ENCODE measurements at regions not wholly inside any gene's neighbourhood (a gene's known extent, or its start where the extent isn't known, plus 50 kb on each side); places are given as distances from the start of the nearest gene placed in this dataset.

DNA sequence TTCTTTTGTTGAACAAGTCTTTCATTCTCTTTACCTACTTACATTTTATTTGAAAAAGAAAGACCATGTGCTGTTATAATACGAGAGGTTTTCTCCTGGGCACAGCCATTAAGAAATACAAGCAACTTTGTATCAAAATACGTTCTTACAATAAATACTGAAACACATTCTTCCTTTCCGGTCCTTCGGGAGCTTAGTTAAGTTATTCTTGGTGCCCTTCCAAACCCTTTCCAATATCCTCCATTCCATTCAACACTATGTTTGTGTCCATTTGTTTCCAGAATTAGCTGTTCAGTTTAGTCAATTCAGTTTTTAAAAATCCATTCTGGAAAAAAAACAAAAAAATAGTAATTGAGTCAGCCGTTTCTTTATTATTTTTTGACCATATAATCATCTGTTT, 746.8 kb upstream of the SLC10A2 start (continued):
- no peak for TF ChIP-seq ZNF48 (tag by site-specific recombination; IDR thresholded peaks at IDR 0.05)

DNA sequence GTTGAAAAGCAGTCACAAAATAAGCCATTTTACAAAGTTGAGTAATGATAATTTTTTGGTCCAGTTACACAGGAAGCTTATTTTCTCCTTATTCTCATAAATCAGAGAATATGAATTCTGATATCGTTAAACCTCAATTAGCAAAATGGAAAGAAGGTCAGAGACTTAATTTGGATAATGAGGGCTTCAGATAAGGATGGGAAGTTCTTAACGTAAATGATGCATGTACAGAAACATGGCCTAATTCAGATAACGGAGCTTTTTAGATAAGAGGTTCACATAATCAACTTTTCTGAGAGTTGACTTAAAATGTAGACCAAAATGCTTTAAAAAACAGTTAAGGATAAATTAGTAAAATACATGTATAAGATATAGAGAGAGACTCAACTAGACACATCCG, 746.3 kb upstream of the SLC10A2 start:
- Histone ChIP-seq H3K36me3 (ENCODE audit: control insufficient read depth in 2 of 2, insufficient read depth in 1 of 2, low read length in 2 of 2) (no peaks in the 10 kb centered on the region), H3K27ac (ENCODE audit: extremely low read depth, low read depth, low read length) (no peak overlapping the region), H3K4me3 (ENCODE audit: low read depth, low read length) (no peak overlapping the region), H3K4me1 (ENCODE audit: control insufficient read depth, insufficient read depth, low read length) (no peaks in the 10 kb centered on the region), H3K9me3 (ENCODE audit: control insufficient read depth, insufficient read depth, low read depth, low read length) (no peaks in the 10 kb centered on the region)
- ChIA-PET CTCF (interaction anchor here (0.7 kb wide), 1 partner anchor 728 kb away, joined by 3 read pairs; no protein-coding TSS in a partner anchor), POLR2A (no interaction called here)
- no peak for TF ChIP-seq ZFP3 (tag by site-specific recombination; IDR thresholded peaks at IDR 0.05; ENCODE audit: low read depth)
- TF ChIP-seq ZNF394 (tag by site-specific recombination; IDR thresholded peaks at IDR 0.05; ENCODE audit: borderline replicate concordance) = no peak
- no peak for TF ChIP-seq ZNF529 (tag by site-specific recombination; IDR thresholded peaks at IDR 0.05; ENCODE audit: insufficient replicate concordance)
- TF ChIP-seq ZFP69B (tag by site-specific recombination; IDR thresholded peaks at IDR 0.05) = no peak

DNA sequence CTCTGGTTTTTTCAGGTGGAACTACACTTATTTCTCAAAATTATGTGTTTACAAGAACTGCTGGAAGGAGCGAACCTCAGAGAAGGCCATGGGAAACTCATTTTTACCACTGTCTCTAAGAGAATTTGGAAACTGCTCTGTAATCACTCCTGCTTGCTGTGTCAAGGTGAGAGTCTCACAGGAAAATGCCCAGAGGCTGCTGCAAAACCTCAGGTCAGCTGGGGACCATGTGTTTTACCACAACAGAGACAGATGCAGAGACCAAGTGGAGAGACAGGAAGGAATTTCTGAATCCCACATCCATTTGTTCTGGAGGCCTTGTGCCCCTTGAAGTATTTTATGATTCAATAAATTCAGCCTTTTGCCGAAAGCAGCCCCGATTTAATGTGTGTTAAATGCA, 743.8 kb upstream of the SLC10A2 start:
- TF ChIP-seq ZNF394 (tag by site-specific recombination; IDR thresholded peaks at IDR 0.05; ENCODE audit: borderline replicate concordance) (no peak), ZNF214 (tag by site-specific recombination; IDR thresholded peaks at IDR 0.05; ENCODE audit: borderline replicate concordance) (no peak), ZNF433 (tag by site-specific recombination; IDR thresholded peaks at IDR 0.05; ENCODE audit: low read depth) (no peak), ZNF24 (tag by site-specific recombination; IDR thresholded peaks at IDR 0.05) (no peak), ZIC2 (tag by site-specific recombination; IDR thresholded peaks at IDR 0.05) (no peak), ZNF600 (tag by site-specific recombination; IDR thresholded peaks at IDR 0.05) (no peak), ZNF211 (tag by site-specific recombination; IDR thresholded peaks at IDR 0.05; ENCODE audit: low read depth) (no peak), ZNF792 (tag by site-specific recombination; IDR thresholded peaks at IDR 0.05) (no peak), PRDM1 (tag by site-specific recombination; IDR thresholded peaks at IDR 0.05) (no peak), YY2 (tag by site-specific recombination; IDR thresholded peaks at IDR 0.05) (no peak)
- TF ChIP-seq, protein P1, sequence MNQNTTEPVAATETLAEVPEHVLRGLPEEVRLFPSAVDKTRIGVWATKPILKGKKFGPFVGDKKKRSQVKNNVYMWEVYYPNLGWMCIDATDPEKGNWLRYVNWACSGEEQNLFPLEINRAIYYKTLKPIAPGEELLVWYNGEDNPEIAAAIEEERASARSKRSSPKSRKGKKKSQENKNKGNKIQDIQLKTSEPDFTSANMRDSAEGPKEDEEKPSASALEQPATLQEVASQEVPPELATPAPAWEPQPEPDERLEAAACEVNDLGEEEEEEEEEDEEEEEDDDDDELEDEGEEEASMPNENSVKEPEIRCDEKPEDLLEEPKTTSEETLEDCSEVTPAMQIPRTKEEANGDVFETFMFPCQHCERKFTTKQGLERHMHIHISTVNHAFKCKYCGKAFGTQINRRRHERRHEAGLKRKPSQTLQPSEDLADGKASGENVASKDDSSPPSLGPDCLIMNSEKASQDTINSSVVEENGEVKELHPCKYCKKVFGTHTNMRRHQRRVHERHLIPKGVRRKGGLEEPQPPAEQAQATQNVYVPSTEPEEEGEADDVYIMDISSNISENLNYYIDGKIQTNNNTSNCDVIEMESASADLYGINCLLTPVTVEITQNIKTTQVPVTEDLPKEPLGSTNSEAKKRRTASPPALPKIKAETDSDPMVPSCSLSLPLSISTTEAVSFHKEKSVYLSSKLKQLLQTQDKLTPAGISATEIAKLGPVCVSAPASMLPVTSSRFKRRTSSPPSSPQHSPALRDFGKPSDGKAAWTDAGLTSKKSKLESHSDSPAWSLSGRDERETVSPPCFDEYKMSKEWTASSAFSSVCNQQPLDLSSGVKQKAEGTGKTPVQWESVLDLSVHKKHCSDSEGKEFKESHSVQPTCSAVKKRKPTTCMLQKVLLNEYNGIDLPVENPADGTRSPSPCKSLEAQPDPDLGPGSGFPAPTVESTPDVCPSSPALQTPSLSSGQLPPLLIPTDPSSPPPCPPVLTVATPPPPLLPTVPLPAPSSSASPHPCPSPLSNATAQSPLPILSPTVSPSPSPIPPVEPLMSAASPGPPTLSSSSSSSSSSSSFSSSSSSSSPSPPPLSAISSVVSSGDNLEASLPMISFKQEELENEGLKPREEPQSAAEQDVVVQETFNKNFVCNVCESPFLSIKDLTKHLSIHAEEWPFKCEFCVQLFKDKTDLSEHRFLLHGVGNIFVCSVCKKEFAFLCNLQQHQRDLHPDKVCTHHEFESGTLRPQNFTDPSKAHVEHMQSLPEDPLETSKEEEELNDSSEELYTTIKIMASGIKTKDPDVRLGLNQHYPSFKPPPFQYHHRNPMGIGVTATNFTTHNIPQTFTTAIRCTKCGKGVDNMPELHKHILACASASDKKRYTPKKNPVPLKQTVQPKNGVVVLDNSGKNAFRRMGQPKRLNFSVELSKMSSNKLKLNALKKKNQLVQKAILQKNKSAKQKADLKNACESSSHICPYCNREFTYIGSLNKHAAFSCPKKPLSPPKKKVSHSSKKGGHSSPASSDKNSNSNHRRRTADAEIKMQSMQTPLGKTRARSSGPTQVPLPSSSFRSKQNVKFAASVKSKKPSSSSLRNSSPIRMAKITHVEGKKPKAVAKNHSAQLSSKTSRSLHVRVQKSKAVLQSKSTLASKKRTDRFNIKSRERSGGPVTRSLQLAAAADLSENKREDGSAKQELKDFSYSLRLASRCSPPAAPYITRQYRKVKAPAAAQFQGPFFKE (tag by site-specific recombination; IDR thresholded peaks at IDR 0.05; ENCODE audit: borderline replicate concordance) = no peak
- Histone ChIP-seq H3K4me1 (ENCODE audit: control insufficient read depth, insufficient read depth, low read length) (no peaks in the 10 kb centered on the region), H3K9me3 (ENCODE audit: control insufficient read depth, insufficient read depth, low read depth, low read length) (no peaks in the 10 kb centered on the region), H3K4me3 (ENCODE audit: low read depth, low read length) (no peak overlapping the region), H3K27ac (ENCODE audit: extremely low read depth, low read depth, low read length) (no peak overlapping the region), H3K36me3 (ENCODE audit: control insufficient read depth in 2 of 2, insufficient read depth in 1 of 2, low read length in 2 of 2) (no peaks in the 10 kb centered on the region)
- ChIA-PET POLR2A (no interaction called here), CTCF (interaction anchor here (0.6 kb wide), 1 partner anchor 488 kb away, joined by 4 read pairs; no protein-coding TSS in a partner anchor)

DNA sequence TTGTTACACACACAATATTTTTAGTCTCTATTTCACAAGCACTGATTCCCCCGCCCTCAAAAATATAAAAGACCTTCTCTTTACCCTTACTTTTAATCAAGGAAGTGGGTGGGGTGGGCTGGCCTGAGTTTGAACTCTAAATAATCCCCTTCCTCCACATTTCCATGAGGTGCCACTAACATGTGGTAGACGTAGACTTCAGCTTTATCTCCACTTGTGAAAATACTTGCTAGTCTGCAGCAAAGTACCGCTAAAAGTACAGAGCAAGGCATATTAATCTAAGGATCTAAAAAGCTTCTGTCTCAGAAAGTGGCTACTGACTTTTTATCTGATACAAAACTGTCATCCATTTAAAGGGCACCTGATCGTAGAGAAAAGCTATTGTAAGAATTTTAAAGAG, 739.6 kb upstream of the SLC10A2 start:
- ChIA-PET CTCF (no interaction called here), POLR2A (no interaction called here)
- no peak for TF ChIP-seq ZNF549 (tag by site-specific recombination; IDR thresholded peaks at IDR 0.05)
- no peak for TF ChIP-seq ZNF398 (tag by site-specific recombination; IDR thresholded peaks at IDR 0.05)
- TF ChIP-seq, protein P2, sequence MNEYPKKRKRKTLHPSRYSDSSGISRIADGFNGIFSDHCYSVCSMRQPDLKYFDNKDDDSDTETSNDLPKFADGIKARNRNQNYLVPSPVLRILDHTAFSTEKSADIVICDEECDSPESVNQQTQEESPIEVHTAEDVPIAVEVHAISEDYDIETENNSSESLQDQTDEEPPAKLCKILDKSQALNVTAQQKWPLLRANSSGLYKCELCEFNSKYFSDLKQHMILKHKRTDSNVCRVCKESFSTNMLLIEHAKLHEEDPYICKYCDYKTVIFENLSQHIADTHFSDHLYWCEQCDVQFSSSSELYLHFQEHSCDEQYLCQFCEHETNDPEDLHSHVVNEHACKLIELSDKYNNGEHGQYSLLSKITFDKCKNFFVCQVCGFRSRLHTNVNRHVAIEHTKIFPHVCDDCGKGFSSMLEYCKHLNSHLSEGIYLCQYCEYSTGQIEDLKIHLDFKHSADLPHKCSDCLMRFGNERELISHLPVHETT (tag by site-specific recombination; IDR thresholded peaks at IDR 0.05) = no peak
- TF ChIP-seq MEIS1 (CRISPR knock-in tag; IDR thresholded peaks at IDR 0.05; ENCODE audit: borderline replicate concordance) = no peak
- no peak for TF ChIP-seq ZNF610 (tag by site-specific recombination; IDR thresholded peaks at IDR 0.05; ENCODE audit: borderline replicate concordance)
- no peak for TF ChIP-seq ZNF658 (tag by site-specific recombination; IDR thresholded peaks at IDR 0.05)
- TF ChIP-seq GLIS1 (tag by site-specific recombination; IDR thresholded peaks at IDR 0.05) = no peak

More for the DNA sequence above, 739.6 kb upstream of the SLC10A2 start:
- no peaks in the 10 kb centered on the region for H3K4me1 ChIP-seq (ENCODE audit: control insufficient read depth, insufficient read depth, low read length)
- no peaks in the 10 kb centered on the region for H3K9me3 ChIP-seq (ENCODE audit: control insufficient read depth, insufficient read depth, low read depth, low read length)
- no peak overlapping the region for H3K4me3 ChIP-seq (ENCODE audit: low read depth, low read length)
- H3K27ac ChIP-seq (ENCODE audit: extremely low read depth, low read depth, low read length) = no peak overlapping the region
- no peaks in the 10 kb centered on the region for H3K36me3 ChIP-seq (ENCODE audit: control insufficient read depth in 2 of 2, insufficient read depth in 1 of 2, low read length in 2 of 2)
